ENCODE measurements at regions not wholly inside any gene's neighbourhood (a gene's known extent, or its start where the extent isn't known, plus 50 kb on each side); places are given as distances from the start of the nearest gene placed in this dataset.

- Mint-ChIP-seq H3K4me1 (no peaks in the 10 kb centered on the region), H3K27me3 (ENCODE audit: insufficient read depth) (peaks cover 14% of the 10 kb centered on the region), H3K9me3 (no peaks in the 10 kb centered on the region), H3K36me3 (ENCODE audit: low read depth) (no peaks in the 10 kb centered on the region), H3K4me3 (no peak overlapping the region), H3K27ac (no peak overlapping the region)
- WGBS, 2 experiments (ENCODE audit: insufficient coverage in 1 of 2, insufficient read length in 1 of 2), result 88 to 95% methylated on average over 6 to 8 of the region's 8 CpGs
- Histone ChIP-seq H3K4me1 (ENCODE audit: control insufficient read depth, insufficient read depth, low read length) (no peaks in the 10 kb centered on the region), H3K9ac (ENCODE audit: extremely low read depth, low read length, poor library complexity, severe bottlenecking) (no peak overlapping the region), H3K9me3 (ENCODE audit: control insufficient read depth, low read length) (no peaks in the 10 kb centered on the region), H3K27ac (ENCODE audit: low read depth, low read length) (no peak overlapping the region), H3K36me3 (ENCODE audit: control insufficient read depth, insufficient read depth, low read length) (no peaks in the 10 kb centered on the region), H3K4me3 (ENCODE audit: low read length) (no peak overlapping the region), H3K27me3 (ENCODE audit: control insufficient read depth, insufficient read depth, low read length, poor library complexity, severe bottlenecking) (no peaks in the 10 kb centered on the region)
- TF ChIP-seq CTCF (conservative IDR thresholded peaks at IDR 0.05), result no peak
- peak; percentile 44 for DNase-seq
Measured at GRCh38 chr10:121078672-121079102, 227.5 kb downstream of the WDR11 start.

- H3K4me3 ChIP-seq (ENCODE audit: low read length), result no peak overlapping the region
- H3K27me3 ChIP-seq (ENCODE audit: control insufficient read depth, insufficient read depth, low read length, poor library complexity, severe bottlenecking), result no peaks in the 10 kb centered on the region
- Mint-ChIP-seq H3K9me3 (no peaks in the 10 kb centered on the region), H3K27ac (no peak overlapping the region), H3K27me3 (ENCODE audit: insufficient read depth) (peaks cover 14% of the 10 kb centered on the region), H3K4me3 (no peak overlapping the region), H3K4me1 (peaks cover 4% of the 10 kb centered on the region), H3K36me3 (ENCODE audit: low read depth) (no peaks in the 10 kb centered on the region)
- no peak overlapping the region for H3K27ac ChIP-seq (ENCODE audit: low read depth, low read length)
- H3K9ac ChIP-seq (ENCODE audit: extremely low read depth, low read length, poor library complexity, severe bottlenecking), result no peak overlapping the region
- 94% methylated on average over 4 to 6 of the region's 6 CpGs for WGBS, 2 experiments (ENCODE audit: insufficient coverage in 1 of 2, insufficient read length in 1 of 2)
- H3K4me1 ChIP-seq (ENCODE audit: control insufficient read depth, insufficient read depth, low read length), result no peaks in the 10 kb centered on the region
- no peak for TF ChIP-seq CTCF (conservative IDR thresholded peaks at IDR 0.05)
- H3K36me3 ChIP-seq (ENCODE audit: control insufficient read depth, insufficient read depth, low read length), result no peaks in the 10 kb centered on the region
- no peaks in the 10 kb centered on the region for H3K9me3 ChIP-seq (ENCODE audit: control insufficient read depth, low read length)
- no peak for DNase-seq
Measured at GRCh38 chr10:121079226-121079625, 228.1 kb downstream of the WDR11 start.

- no peaks in the 10 kb centered on the region for H3K36me3 Mint-ChIP-seq (ENCODE audit: low read depth)
- no peak overlapping the region for H3K9ac ChIP-seq (ENCODE audit: extremely low read depth, low read length, poor library complexity, severe bottlenecking)
Measured at GRCh38 chr10:121080281-121080891, 229.2 kb downstream of the WDR11 start.

More at GRCh38 chr10:121080281-121080891, 229.2 kb downstream of the WDR11 start:
- Histone ChIP-seq H3K27ac (ENCODE audit: low read depth, low read length) (no peak overlapping the region), H3K9me3 (ENCODE audit: control insufficient read depth, low read length) (no peaks in the 10 kb centered on the region), H3K36me3 (ENCODE audit: control insufficient read depth, insufficient read depth, low read length) (no peaks in the 10 kb centered on the region), H3K4me3 (ENCODE audit: low read length) (no peak overlapping the region), H3K27me3 (ENCODE audit: control insufficient read depth, insufficient read depth, low read length, poor library complexity, severe bottlenecking) (no peaks in the 10 kb centered on the region), H3K4me1 (ENCODE audit: control insufficient read depth, insufficient read depth, low read length) (no peaks in the 10 kb centered on the region)
- no peak for TF ChIP-seq CTCF (conservative IDR thresholded peaks at IDR 0.05)
- H3K4me1 Mint-ChIP-seq, result peaks cover 7% of the 10 kb centered on the region
- H3K4me3 Mint-ChIP-seq, result no peak overlapping the region
- H3K9me3 Mint-ChIP-seq, result no peaks in the 10 kb centered on the region
- H3K27ac Mint-ChIP-seq, result no peak overlapping the region
- H3K27me3 Mint-ChIP-seq (ENCODE audit: insufficient read depth), result peaks cover 14% of the 10 kb centered on the region
- DNase-seq, result peak; percentile 41
- 83 to 96% methylated on average over 4 to 7 of the region's 7 CpGs for WGBS, 2 experiments (ENCODE audit: insufficient coverage in 1 of 2, insufficient read length in 1 of 2)
